SU-DHL-6 (cell line): ENCODE measurements at regions not wholly inside any gene's neighbourhood (a gene's known extent, or its start where the extent isn't known, plus 50 kb on each side); places are given as distances from the start of the nearest gene placed in this dataset.

Experiments
- CTCF ChIP-seq: fragments of 200-600 bp; sonication (generic); IDR thresholded peaks from one replicate; pipeline ENCODE4 v1.5.1; 2017; ENCODE audit warnings: antibody characterized with exemption, mild to moderate bottlenecking, low read length, moderate library complexity; ENCODE audit not compliant: insufficient read depth, poor library complexity, severe bottlenecking
- EZH2phosphoT487 ChIP-seq: fragments of 200-600 bp; sonication (generic), shearing (Covaris generic); conservative IDR thresholded peaks from 2 replicates; pipeline ENCODE4 v1.6.1; 2018; ENCODE audit warnings: mild to moderate bottlenecking, antibody characterized with exemption, low read length, moderate library complexity, mixed read lengths

GRCh38 chr4:177512646-177513045 lies 70.4 kb upstream of the AGA start:
- no peak for TF ChIP-seq CTCF
- no peak for TF ChIP-seq EZH2phosphoT487
